ENCODE measurements at regions not wholly inside any gene's neighbourhood (a gene's known extent, or its start where the extent isn't known, plus 50 kb on each side); places are given as distances from the start of the nearest gene placed in this dataset.
"Not testable (repeated sequence)": the region's sequence is repeated elsewhere in the genome, so short reads cannot be mapped to it uniquely, and the experiment has no call there.

DNA sequence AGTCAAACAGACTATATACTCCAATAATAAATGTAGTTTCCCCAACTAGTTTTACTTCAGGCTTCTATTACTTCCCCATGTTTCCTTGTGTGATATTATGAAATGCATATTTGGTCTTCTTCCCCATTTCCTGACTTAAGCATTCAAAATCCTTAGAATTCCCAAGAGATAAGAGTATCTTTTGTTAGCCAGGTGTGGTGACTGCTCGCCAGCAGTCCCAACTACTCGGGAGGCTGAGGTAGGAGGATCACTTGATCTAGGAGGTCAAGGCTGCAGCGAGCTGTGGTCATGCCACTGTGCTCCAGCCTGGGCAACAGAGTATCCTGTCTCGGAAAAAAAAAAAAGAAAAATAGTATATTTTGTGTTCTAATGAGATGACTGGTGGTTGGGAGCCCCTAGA, 72.7 kb upstream of the UBE2E2 start:
- DNase-seq = no peak
- WGBS, 2 donors = 74 to 89% methylated on average over 4 of the region's 4 CpGs
- no peak overlapping the region for H3K27ac ChIP-seq
- no peaks in the 10 kb centered on the region for H3K4me1 ChIP-seq
- intact Hi-C loops (cut with DNase I) = no loop called here
- no peaks in the 10 kb centered on the region for H3K36me3 ChIP-seq (replicated peaks in 1 of 2; ENCODE audit: insufficient read depth in 1 of 2, low read depth in 2 of 2)
- H3K9me3 ChIP-seq = no peaks in the 10 kb centered on the region
- H3K4me3 ChIP-seq = no peak overlapping the region
- H3K27me3 ChIP-seq = no peaks in the 10 kb centered on the region
- TF ChIP-seq POLR2A (IDR thresholded peaks at IDR 0.05) = no peak
- TF ChIP-seq, protein P1, sequence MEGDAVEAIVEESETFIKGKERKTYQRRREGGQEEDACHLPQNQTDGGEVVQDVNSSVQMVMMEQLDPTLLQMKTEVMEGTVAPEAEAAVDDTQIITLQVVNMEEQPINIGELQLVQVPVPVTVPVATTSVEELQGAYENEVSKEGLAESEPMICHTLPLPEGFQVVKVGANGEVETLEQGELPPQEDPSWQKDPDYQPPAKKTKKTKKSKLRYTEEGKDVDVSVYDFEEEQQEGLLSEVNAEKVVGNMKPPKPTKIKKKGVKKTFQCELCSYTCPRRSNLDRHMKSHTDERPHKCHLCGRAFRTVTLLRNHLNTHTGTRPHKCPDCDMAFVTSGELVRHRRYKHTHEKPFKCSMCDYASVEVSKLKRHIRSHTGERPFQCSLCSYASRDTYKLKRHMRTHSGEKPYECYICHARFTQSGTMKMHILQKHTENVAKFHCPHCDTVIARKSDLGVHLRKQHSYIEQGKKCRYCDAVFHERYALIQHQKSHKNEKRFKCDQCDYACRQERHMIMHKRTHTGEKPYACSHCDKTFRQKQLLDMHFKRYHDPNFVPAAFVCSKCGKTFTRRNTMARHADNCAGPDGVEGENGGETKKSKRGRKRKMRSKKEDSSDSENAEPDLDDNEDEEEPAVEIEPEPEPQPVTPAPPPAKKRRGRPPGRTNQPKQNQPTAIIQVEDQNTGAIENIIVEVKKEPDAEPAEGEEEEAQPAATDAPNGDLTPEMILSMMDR (IDR thresholded peaks at IDR 0.05) = no peak
- ATAC-seq = no peak

DNA sequence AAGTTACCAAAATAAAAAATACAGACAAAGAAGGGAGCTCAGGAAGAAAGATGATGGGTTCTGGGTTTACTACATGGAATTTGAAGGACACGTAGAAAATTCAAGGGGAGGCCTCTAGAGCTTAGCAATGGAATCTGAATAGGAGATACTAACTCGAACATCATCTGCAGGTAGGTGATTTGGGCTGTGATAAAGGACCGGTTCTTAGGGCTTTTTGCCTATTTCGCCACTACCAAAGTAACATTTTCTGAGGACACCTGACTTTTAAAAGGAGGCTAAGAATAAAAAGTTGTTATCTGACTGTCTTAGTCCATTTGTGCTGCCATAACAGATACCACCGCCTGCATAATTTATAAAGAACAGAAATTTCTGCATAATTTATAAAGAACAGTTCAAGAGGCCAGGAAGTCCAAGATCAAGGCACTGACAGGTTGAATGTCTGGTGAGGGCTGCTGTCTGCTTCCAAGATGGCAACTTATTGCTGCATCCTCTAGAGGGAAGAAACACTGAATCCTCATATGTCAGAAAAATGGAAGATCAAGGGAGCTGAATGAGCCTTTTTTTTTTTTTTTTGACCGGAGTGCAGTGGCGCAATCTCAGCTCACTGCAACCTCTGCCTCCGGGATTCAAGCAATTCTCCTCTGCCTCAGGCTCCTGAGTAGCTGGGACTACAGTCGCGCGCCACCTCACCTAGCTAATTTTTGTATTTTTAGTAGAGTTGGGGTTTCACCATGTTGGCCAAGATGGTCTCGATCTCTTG, 67.9 kb upstream of the UBE2E2 start:
- H3K27me3 ChIP-seq = no peaks in the 10 kb centered on the region
- no peak overlapping the region for H3K27ac ChIP-seq
- H3K9me3 ChIP-seq = no peaks in the 10 kb centered on the region
- intact Hi-C loops (cut with DNase I) = no loop called here
- no peaks in the 10 kb centered on the region for H3K36me3 ChIP-seq (replicated peaks in 1 of 2; ENCODE audit: insufficient read depth in 1 of 2, low read depth in 2 of 2)
- 81 to 83% methylated on average over 12 of the region's 12 CpGs for WGBS, 2 donors
- H3K4me1 ChIP-seq = no peaks in the 10 kb centered on the region
- no peak for TF ChIP-seq POLR2A (IDR thresholded peaks at IDR 0.05)
- TF ChIP-seq, protein P1 (IDR thresholded peaks at IDR 0.05) = no peak
- ATAC-seq (no peak), DNase-seq (no peak)
- no peak overlapping the region for H3K4me3 ChIP-seq

DNA sequence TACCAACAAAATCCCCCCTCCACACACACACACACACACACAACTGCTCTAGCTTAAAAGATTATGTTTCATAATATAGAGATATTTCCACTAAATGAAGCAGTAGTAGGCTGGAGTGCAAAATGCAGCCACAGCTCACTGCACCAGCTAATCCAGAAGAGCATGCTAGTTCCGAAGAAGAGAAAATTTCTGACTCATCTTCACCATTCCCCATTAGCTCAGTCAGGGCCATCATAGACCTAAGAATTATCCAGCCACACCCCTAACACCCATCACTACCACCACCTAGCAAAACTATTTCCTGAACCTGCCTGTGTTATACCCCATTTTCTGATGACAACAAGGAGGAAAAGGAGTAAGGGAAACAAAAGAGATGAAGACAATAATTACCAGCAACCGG, 67.1 kb upstream of the UBE2E2 start:
- no peak overlapping the region for H3K27ac ChIP-seq
- 82 to 91% methylated on average over 2 of the region's 2 CpGs for WGBS, 2 donors
- no peak for TF ChIP-seq POLR2A (IDR thresholded peaks at IDR 0.05)
- TF ChIP-seq, protein P1 (IDR thresholded peaks at IDR 0.05) = no peak
- no peaks in the 10 kb centered on the region for H3K4me1 ChIP-seq
- no peaks in the 10 kb centered on the region for H3K9me3 ChIP-seq
- intact Hi-C loops (cut with DNase I) = no loop called here
- H3K36me3 ChIP-seq (replicated peaks in 1 of 2; ENCODE audit: insufficient read depth in 1 of 2, low read depth in 2 of 2) = no peaks in the 10 kb centered on the region
- no peak for DNase-seq
- H3K27me3 ChIP-seq = no peaks in the 10 kb centered on the region
- no peak overlapping the region for H3K4me3 ChIP-seq
- no peak for ATAC-seq

DNA sequence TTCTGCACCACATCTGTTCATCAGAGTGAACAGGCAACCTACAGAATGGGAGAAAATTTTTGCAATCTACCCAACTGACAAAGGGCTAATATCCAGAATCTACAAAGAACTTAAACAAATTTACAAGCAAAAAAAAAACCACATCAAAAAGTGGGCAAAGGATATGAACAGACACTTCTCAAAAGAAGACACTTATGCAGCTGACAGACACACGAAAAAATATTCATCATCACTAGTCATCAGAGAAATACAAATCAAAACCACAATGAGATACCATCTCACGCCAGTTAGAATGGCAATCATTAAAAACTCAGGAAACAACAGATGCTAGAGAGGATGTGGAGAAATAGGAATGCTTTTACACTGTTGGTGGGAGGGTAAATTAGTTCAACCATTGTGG, 59.1 kb upstream of the UBE2E2 start:
- H3K9me3 ChIP-seq; H3K36me3 ChIP-seq (replicated peaks in 1 of 2; ENCODE audit: insufficient read depth in 1 of 2, low read depth in 2 of 2); H3K4me1 ChIP-seq; ATAC-seq; H3K27me3 ChIP-seq; DNase-seq; H3K27ac ChIP-seq; H3K4me3 ChIP-seq; intact Hi-C loops (cut with DNase I): not testable (repeated sequence)
- WGBS, 2 donors = 51 to 68% methylated on average over 2 of the region's 2 CpGs

DNA sequence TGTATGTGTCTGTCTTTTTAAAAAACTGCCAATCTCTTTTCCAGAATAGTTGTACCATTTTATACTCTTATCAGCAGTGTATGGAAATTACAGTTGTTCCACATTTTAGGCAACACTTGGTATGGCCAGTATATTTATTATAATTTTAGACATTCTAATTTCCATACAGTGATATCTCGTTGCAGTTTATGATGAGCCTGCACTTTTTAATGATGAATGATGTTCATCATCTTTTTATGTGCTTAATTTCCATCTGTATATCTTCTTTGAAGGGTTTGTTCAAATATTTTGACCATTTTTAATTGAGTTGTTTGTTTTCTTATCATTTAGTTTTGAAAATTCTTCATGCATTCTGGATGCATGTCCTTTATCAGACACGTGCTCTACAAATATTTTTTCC, 57.0 kb upstream of the UBE2E2 start:
- H3K27me3 ChIP-seq = no peaks in the 10 kb centered on the region
- DNase-seq = no peak
- 47 to 54% methylated on average over 2 of the region's 2 CpGs for WGBS, 2 donors
- H3K4me1 ChIP-seq = no peaks in the 10 kb centered on the region
- ATAC-seq = no peak
- intact Hi-C loops (cut with DNase I) = no loop called here
- H3K36me3 ChIP-seq (replicated peaks in 1 of 2; ENCODE audit: insufficient read depth in 1 of 2, low read depth in 2 of 2) = no peaks in the 10 kb centered on the region
- H3K27ac ChIP-seq = no peak overlapping the region
- TF ChIP-seq, protein P1 (IDR thresholded peaks at IDR 0.05) = no peak
- TF ChIP-seq POLR2A (IDR thresholded peaks at IDR 0.05) = no peak
- H3K4me3 ChIP-seq = no peak overlapping the region
- H3K9me3 ChIP-seq = no peaks in the 10 kb centered on the region
